ENCODE measurements at regions not wholly inside any gene's neighbourhood (a gene's known extent, or its start where the extent isn't known, plus 50 kb on each side); places are given as distances from the start of the nearest gene placed in this dataset.

DNA sequence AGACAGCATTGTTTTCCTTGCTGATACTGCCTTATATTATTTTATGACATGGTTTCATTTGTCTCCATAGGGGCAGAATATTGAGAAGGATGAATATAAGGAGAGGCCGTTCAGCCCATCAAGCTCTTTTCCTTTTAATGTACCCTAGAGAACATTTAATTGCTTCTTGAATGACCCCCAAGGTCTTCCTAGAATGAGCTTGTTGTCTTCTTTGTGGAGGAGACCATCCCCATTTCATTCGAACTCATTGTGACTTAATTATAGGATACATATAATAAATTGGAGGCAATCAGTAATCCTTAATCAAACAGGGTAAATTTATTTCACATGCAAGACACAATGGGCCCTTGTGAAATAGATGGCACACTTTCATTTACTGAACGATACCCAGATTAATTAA is 231.3 kb downstream of the MDFIC start:
- no TSS peak for BruUV-seq (replicated peaks)
- Histone ChIP-seq H3K9ac (ENCODE audit: low read depth, low read length) (no peak overlapping the region), H3K79me1 (ENCODE audit: low read depth in 1 of 2, low read length in 2 of 2) (no peaks in the 10 kb centered on the region), H3K4ac (ENCODE audit: low read depth, low read length) (no peak overlapping the region), H3K4me3 (ENCODE audit: insufficient read depth, low read depth, low read length) (no peak overlapping the region), H2BK20ac (ENCODE audit: low read depth, low read length) (no peak overlapping the region), H3K9me3 (ENCODE audit: control insufficient read depth, insufficient read depth, low read length) (no peaks in the 10 kb centered on the region), H3K4me1 (ENCODE audit: control insufficient read depth, insufficient read depth, low read length) (no peaks in the 10 kb centered on the region), H3K36me3 (ENCODE audit: control insufficient read depth, insufficient read depth, low read length) (no peaks in the 10 kb centered on the region), H3K56ac (ENCODE audit: extremely low read depth, insufficient read depth, low read length) (no peak overlapping the region), H2AFZ (replicated peaks; ENCODE audit: low read length, poor library complexity) (no peak overlapping the region), H3K27ac (ENCODE audit: insufficient read depth, low read length) (no peak overlapping the region), H4K5ac (ENCODE audit: low read depth, low read length) (no peak overlapping the region), H3K27me3 (ENCODE audit: control insufficient read depth, insufficient read depth, low read length) (no peaks in the 10 kb centered on the region), H2AK5ac (ENCODE audit: low read depth, low read length) (no peak overlapping the region), H3K14ac (replicated peaks; ENCODE audit: low read depth, low read length) (no peak overlapping the region), H3K9me1 (ENCODE audit: insufficient read depth, low read length) (no peaks in the 10 kb centered on the region), H2BK120ac (ENCODE audit: low read depth, low read length) (no peak overlapping the region), H2BK15ac (ENCODE audit: low read depth, low read length) (no peak overlapping the region), H4K91ac (ENCODE audit: insufficient read depth, low read depth, low read length) (no peak overlapping the region), H3K4me2 (ENCODE audit: low read depth, low read length) (no peak overlapping the region), H3K18ac (ENCODE audit: low read depth, low read length) (no peak overlapping the region), H4K8ac (ENCODE audit: low read depth in 2 of 2, low read length in 2 of 2) (no peak overlapping the region), H2AK9ac (replicated peaks; ENCODE audit: low read depth, low read length, poor library complexity) (no peak overlapping the region), H3K23ac (ENCODE audit: low read depth, low read length) (no peak overlapping the region), H4K20me1 (ENCODE audit: insufficient read depth, low read length) (no peaks in the 10 kb centered on the region), H2BK5ac (ENCODE audit: low read depth, low read length, poor library complexity, severe bottlenecking) (no peak overlapping the region)
- in situ Hi-C loops (cut with MboI; ENCODE audit: low sequenced_read_pairs) = no loop called here
- ATAC-seq (ENCODE audit: low read depth) (no peak), DNase-seq (no peak)
- dilution Hi-C loops (cut with HindIII; ENCODE audit: low sequenced_read_pairs, unreplicated experiment) = no loop called here
- CTCF ChIA-PET = no interaction called here
- TF ChIP-seq RAD21 (IDR thresholded peaks at IDR 0.05; ENCODE audit: low read length) (no peak), BHLHE40 (IDR thresholded peaks at IDR 0.05; ENCODE audit: low read depth, low read length) (no peak), MAZ (IDR thresholded peaks at IDR 0.05; ENCODE audit: borderline replicate concordance, low read depth, low read length) (no peak), RCOR1 (IDR thresholded peaks at IDR 0.05; ENCODE audit: insufficient replicate concordance, low read length) (no peak), NFE2L2 (IDR thresholded peaks at IDR 0.05; ENCODE audit: low read depth, low read length) (no peak), MAFK (IDR thresholded peaks at IDR 0.05; ENCODE audit: low read depth, low read length) (no peak), RFX5 (IDR thresholded peaks at IDR 0.05; ENCODE audit: low read depth, low read length) (no peak)
- TF ChIP-seq, protein P1, sequence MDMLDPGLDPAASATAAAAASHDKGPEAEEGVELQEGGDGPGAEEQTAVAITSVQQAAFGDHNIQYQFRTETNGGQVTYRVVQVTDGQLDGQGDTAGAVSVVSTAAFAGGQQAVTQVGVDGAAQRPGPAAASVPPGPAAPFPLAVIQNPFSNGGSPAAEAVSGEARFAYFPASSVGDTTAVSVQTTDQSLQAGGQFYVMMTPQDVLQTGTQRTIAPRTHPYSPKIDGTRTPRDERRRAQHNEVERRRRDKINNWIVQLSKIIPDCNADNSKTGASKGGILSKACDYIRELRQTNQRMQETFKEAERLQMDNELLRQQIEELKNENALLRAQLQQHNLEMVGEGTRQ (IDR thresholded peaks at IDR 0.05; ENCODE audit: low read depth, low read length) = no peak
- no CpG with 5 or more reads among the region's 3 CpGs for WGBS, 2 experiments (ENCODE audit: extremely low coverage in 2 of 2, insufficient read length in 1 of 2)
- POLR2A ChIA-PET (ENCODE audit: unreplicated experiment) = no interaction called here
- intact Hi-C loops (cut with micrococcal nuclease) = no loop called here
